ENCODE measurements at regions not wholly inside any gene's neighbourhood (a gene's known extent, or its start where the extent isn't known, plus 50 kb on each side); places are given as distances from the start of the nearest gene placed in this dataset.

DNA sequence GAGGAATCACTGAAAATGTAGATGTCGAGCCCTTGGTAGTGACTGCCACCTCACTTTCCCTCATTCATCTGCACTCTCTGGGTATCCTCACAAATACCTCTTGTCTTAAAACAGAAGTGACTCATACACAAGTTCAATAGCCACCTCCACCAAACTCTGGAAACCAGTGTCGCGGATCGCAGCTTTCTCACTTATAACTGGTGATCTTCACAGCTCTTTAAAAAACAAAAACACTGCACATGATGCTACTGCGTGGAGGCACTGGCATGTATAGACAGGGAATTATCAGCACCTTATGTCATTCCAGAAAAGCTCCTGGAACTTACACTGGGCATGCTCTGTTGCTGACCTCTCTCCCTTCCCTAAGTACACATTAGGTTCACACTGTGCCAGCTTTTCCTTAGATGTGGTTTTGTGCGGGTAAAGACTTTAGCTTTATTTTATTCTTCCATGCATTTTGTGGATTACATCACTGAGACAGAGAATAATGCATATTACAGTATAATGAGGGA lies 425.5 kb upstream of the CADM1 start:
- Histone ChIP-seq H4K20me1 (ENCODE audit: insufficient read depth) (no peaks in the 10 kb centered on the region), H3K4me3 (ENCODE audit: low read length) (no peak overlapping the region), H2AFZ (ENCODE audit: low read depth, low read length) (no peak overlapping the region), H3K27ac (ENCODE audit: low read length) (no peak overlapping the region), H3K9me2 (ENCODE audit: insufficient read depth, low read length) (no peaks in the 10 kb centered on the region), H3K27me3 (ENCODE audit: insufficient read depth, low read depth, low read length) (no peaks in the 10 kb centered on the region), H3K36me3 (ENCODE audit: insufficient read depth, low read length) (no peaks in the 10 kb centered on the region), H3F3A (ENCODE audit: insufficient read depth, low read length, poor library complexity, severe bottlenecking) (no peaks in the 10 kb centered on the region), H3K9ac (ENCODE audit: low read length) (no peak overlapping the region), H3K9me3 (ENCODE audit: low read length) (no peaks in the 10 kb centered on the region), H3K4me2 (ENCODE audit: low read length) (no peak overlapping the region), H3K79me2 (replicated peaks; ENCODE audit: insufficient read depth, low read length) (no peaks in the 10 kb centered on the region)
- TF ChIP-seq, protein P1, sequence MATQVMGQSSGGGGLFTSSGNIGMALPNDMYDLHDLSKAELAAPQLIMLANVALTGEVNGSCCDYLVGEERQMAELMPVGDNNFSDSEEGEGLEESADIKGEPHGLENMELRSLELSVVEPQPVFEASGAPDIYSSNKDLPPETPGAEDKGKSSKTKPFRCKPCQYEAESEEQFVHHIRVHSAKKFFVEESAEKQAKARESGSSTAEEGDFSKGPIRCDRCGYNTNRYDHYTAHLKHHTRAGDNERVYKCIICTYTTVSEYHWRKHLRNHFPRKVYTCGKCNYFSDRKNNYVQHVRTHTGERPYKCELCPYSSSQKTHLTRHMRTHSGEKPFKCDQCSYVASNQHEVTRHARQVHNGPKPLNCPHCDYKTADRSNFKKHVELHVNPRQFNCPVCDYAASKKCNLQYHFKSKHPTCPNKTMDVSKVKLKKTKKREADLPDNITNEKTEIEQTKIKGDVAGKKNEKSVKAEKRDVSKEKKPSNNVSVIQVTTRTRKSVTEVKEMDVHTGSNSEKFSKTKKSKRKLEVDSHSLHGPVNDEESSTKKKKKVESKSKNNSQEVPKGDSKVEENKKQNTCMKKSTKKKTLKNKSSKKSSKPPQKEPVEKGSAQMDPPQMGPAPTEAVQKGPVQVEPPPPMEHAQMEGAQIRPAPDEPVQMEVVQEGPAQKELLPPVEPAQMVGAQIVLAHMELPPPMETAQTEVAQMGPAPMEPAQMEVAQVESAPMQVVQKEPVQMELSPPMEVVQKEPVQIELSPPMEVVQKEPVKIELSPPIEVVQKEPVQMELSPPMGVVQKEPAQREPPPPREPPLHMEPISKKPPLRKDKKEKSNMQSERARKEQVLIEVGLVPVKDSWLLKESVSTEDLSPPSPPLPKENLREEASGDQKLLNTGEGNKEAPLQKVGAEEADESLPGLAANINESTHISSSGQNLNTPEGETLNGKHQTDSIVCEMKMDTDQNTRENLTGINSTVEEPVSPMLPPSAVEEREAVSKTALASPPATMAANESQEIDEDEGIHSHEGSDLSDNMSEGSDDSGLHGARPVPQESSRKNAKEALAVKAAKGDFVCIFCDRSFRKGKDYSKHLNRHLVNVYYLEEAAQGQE (IDR thresholded peaks at IDR 0.05; ENCODE audit: borderline replicate concordance) = no peak
- TF ChIP-seq RAD21 (conservative IDR thresholded peaks at IDR 0.05) = no peak
- no peak for TF ChIP-seq TAF1 (IDR thresholded peaks at IDR 0.05; ENCODE audit: low read depth)
- TF ChIP-seq EZH2 (IDR thresholded peaks at IDR 0.05; ENCODE audit: borderline replicate concordance, insufficient read depth, low read length, poor library complexity, severe bottlenecking) = no peak

GRCh38 chr11:115928811-115929210 lies 424.6 kb upstream of the CADM1 start:
- no peaks in the 10 kb centered on the region for H3K79me2 ChIP-seq (replicated peaks; ENCODE audit: insufficient read depth, low read length)
- no peaks in the 10 kb centered on the region for H3K36me3 ChIP-seq (ENCODE audit: insufficient read depth, low read length)
- no peak for TF ChIP-seq MXI1 (conservative IDR thresholded peaks at IDR 0.05; ENCODE audit: poor library complexity, severe bottlenecking)
- no peak for TF ChIP-seq SMC3 (conservative IDR thresholded peaks at IDR 0.05; ENCODE audit: poor library complexity)
- TF ChIP-seq EZH2 (IDR thresholded peaks at IDR 0.05; ENCODE audit: borderline replicate concordance, insufficient read depth, low read length, poor library complexity, severe bottlenecking) = no peak
- TF ChIP-seq, protein P1 (IDR thresholded peaks at IDR 0.05; ENCODE audit: borderline replicate concordance) = no peak
- no peak for TF ChIP-seq CTCF (IDR thresholded peaks at IDR 0.05; ENCODE audit: poor library complexity, severe bottlenecking)
- no peak for TF ChIP-seq POLR2AphosphoS5 (IDR thresholded peaks at IDR 0.05)
- TF ChIP-seq RAD21 (conservative IDR thresholded peaks at IDR 0.05) = no peak
- no peak for TF ChIP-seq TAF1 (IDR thresholded peaks at IDR 0.05; ENCODE audit: low read depth)
- no peak for TF ChIP-seq EP300 (conservative IDR thresholded peaks at IDR 0.05; ENCODE audit: poor library complexity, severe bottlenecking)
- no peak overlapping the region for H2AFZ ChIP-seq (ENCODE audit: low read depth, low read length)
- no peaks in the 10 kb centered on the region for H3K27me3 ChIP-seq (ENCODE audit: insufficient read depth, low read depth, low read length)
- no peaks in the 10 kb centered on the region for H4K20me1 ChIP-seq (ENCODE audit: insufficient read depth)
- H3K9me3 ChIP-seq (ENCODE audit: low read length) = no peaks in the 10 kb centered on the region
- H3K4me2 ChIP-seq (ENCODE audit: low read length) = no peak overlapping the region
- no peaks in the 10 kb centered on the region for H3F3A ChIP-seq (ENCODE audit: insufficient read depth, low read length, poor library complexity, severe bottlenecking)
- no peak overlapping the region for H3K4me3 ChIP-seq (ENCODE audit: low read length)
- no peaks in the 10 kb centered on the region for H3K9me2 ChIP-seq (ENCODE audit: insufficient read depth, low read length)
- no peak overlapping the region for H3K27ac ChIP-seq (ENCODE audit: low read length)
- H3K9ac ChIP-seq (ENCODE audit: low read length) = no peak overlapping the region

All from neural cell (in vitro differentiated cells).